Endothelial cell of umbilical vein (primary cell): ENCODE measurements at regions not wholly inside any gene's neighbourhood (a gene's known extent, or its start where the extent isn't known, plus 50 kb on each side); places are given as distances from the start of the nearest gene placed in this dataset.

Source experiments
- BruUV-seq: library from RNA; stranded (reverse); fragments of 400-500 nt; replicated peaks from 2 replicates; lab custom pipeline; 2021; lab: Mats Ljungman, UMichigan
- CTCF ChIA-PET: fragments of 300-600, 350-600 bp; sonication (Branson Sonifier 250); formaldehyde crosslinking; loops from one replicate; lab custom pipeline; 2021; ENCODE audit warnings: antibody characterized with exemption, inconsistent platforms; lab: Charles Lee
- POLR2A ChIA-PET: fragments of 300-600, 350-600 bp; sonication (Branson Sonifier 250); formaldehyde crosslinking; loops from one replicate; lab custom pipeline; 2021; ENCODE audit warnings: antibody characterized with exemption, inconsistent platforms; lab: Charles Lee
- DNase-seq: peaks from one replicate; pipeline ENCODE4 v3.0.0-alpha.2; 2011; ENCODE audit warnings: low read depth, low spot score
- FAIRE-seq: peaks from 2 replicates; lab custom pipeline; 2011; peaks lifted over from hg19 to GRCh38; lab: Jason Lieb, UNC
- H2AFZ ChIP-seq: 2 replicates; pipeline ENCODE4 v1.6.0; 2012; ENCODE audit warnings: low read depth, low read length, control low read depth, inconsistent platforms
- H3K27ac ChIP-seq: 2 replicates; pipeline ENCODE4 v1.5.1; 2011; ENCODE audit warnings: low read depth, mild to moderate bottlenecking, control low read depth, low read length, moderate library complexity; ENCODE audit not compliant: insufficient read depth
- H3K27me3 ChIP-seq, 2 experiments: 2 replicates each; pipeline versions ENCODE4 v1.6.0 to v1.6.1; 2011; ENCODE audit warnings: low read length in 2 of 2, mixed read lengths in 1 of 2; ENCODE audit not compliant: control insufficient read depth in 2 of 2, insufficient read depth in 2 of 2
- H3K36me3 ChIP-seq, 2 experiments: 2 replicates in 1 of 2; 3 replicates in 1 of 2; pipeline ENCODE4 v1.5.1; 2011; ENCODE audit warnings: low read length in 2 of 2, mild to moderate bottlenecking in 1 of 2, moderate library complexity in 1 of 2; ENCODE audit not compliant: control insufficient read depth in 2 of 2, insufficient read depth in 2 of 2; ENCODE audit errors: extremely low read depth in 1 of 2
- H3K4me1 ChIP-seq: 3 replicates; pipeline ENCODE4 v1.5.1; 2011; ENCODE audit warnings: mild to moderate bottlenecking, low read length; ENCODE audit not compliant: control insufficient read depth, insufficient read depth; ENCODE audit errors: extremely low read depth
- H3K4me2 ChIP-seq: 2 replicates; pipeline ENCODE4 v1.6.1; 2011; ENCODE audit warnings: low read length, control low read depth, mixed read lengths; ENCODE audit not compliant: insufficient read depth
- H3K4me3 ChIP-seq, 3 experiments: fragments of 200-600 bp in 1 of 3; sonication (generic), shearing (Covaris generic) in 1 of 3; replicated peaks in 1 of 3; 2 replicates each; pipeline ENCODE4 v1.5.1; 2011 to 2016; ENCODE audit warnings: control low read depth in 3 of 3, low read length in 3 of 3, mild to moderate bottlenecking in 2 of 3, inconsistent platforms in 1 of 3, low read depth in 1 of 3, moderate library complexity in 1 of 3; ENCODE audit not compliant: insufficient read depth in 1 of 3
- H3K79me2 ChIP-seq: 2 replicates; pipeline ENCODE4 v1.6.0; 2012; ENCODE audit warnings: low read length, inconsistent platforms; ENCODE audit not compliant: control insufficient read depth, insufficient read depth
- H3K9ac ChIP-seq: replicated peaks from 2 replicates; pipeline ENCODE3; 2011; ENCODE audit warnings: low read length, control low read depth; ENCODE audit not compliant: insufficient read depth; ENCODE audit errors: extremely low read depth
- H3K9me1 ChIP-seq: replicated peaks from 3 replicates; pipeline ENCODE4 v1.6.0; 2011; ENCODE audit warnings: mild to moderate bottlenecking, low read length; ENCODE audit not compliant: control insufficient read depth, insufficient read depth; ENCODE audit errors: extremely low read depth
- H3K9me3 ChIP-seq: replicated peaks from 2 replicates; pipeline ENCODE4 v1.5.1; 2012; ENCODE audit warnings: low read length, inconsistent platforms; ENCODE audit not compliant: control insufficient read depth, insufficient read depth
- H4K20me1 ChIP-seq: replicated peaks from 2 replicates; pipeline ENCODE3; 2011; ENCODE audit warnings: mild to moderate bottlenecking, low read length; ENCODE audit not compliant: control insufficient read depth, insufficient read depth; ENCODE audit errors: extremely low read depth
- CTCF ChIP-seq, 2 donors: IDR thresholded peaks; 1 replicate in 1 of 2; 2 replicates in 1 of 2; pipeline ENCODE4 v1.5.1; 2011; ENCODE audit warnings: low read length in 2 of 2, mild to moderate bottlenecking in 2 of 2, moderate library complexity in 2 of 2, control low read depth in 1 of 2, inconsistent platforms in 1 of 2, low read depth in 1 of 2; ENCODE audit not compliant: insufficient read depth in 1 of 2; ENCODE audit errors: extremely low read depth in 1 of 2
- EZH2 ChIP-seq: IDR thresholded peaks from 2 replicates; pipeline ENCODE4 v1.6.1; 2012; ENCODE audit warnings: borderline replicate concordance, low read depth, mild to moderate bottlenecking, moderate library complexity, low read length, inconsistent platforms; ENCODE audit not compliant: severe bottlenecking
- FOS ChIP-seq: IDR thresholded peaks from 2 replicates; pipeline ENCODE4 v1.6.1; 2011; ENCODE audit warnings: mild to moderate bottlenecking, low read length, moderate library complexity, borderline replicate concordance; ENCODE audit not compliant: insufficient read depth
- JUN ChIP-seq: IDR thresholded peaks from 2 replicates; pipeline ENCODE4 v1.6.1; 2011; ENCODE audit warnings: borderline replicate concordance, low read depth; ENCODE audit not compliant: insufficient read length, insufficient read depth
- MYC ChIP-seq: IDR thresholded peaks from one replicate; pipeline ENCODE4 v1.6.1; 2011; ENCODE audit warnings: mild to moderate bottlenecking, low read depth, low read length
- POLR2AphosphoS5 ChIP-seq: IDR thresholded peaks from 2 replicates; pipeline ENCODE4 v1.6.1; 2012; ENCODE audit warnings: low read depth, mild to moderate bottlenecking, control low read depth, low read length, moderate library complexity; ENCODE audit not compliant: insufficient read depth
- dilution Hi-C: fragments of 300-500 bp; cut with MboI; formaldehyde crosslinking; loops from one replicate; pipeline ENCODE4 v1.15.0; 2019; ENCODE audit warnings: low sequenced_read_pairs; ENCODE audit not compliant: extremely low pct_ligation_motif_present
- intact Hi-C: fragments of 100-400 bp; cut with micrococcal nuclease; formaldehyde crosslinking; loops from one replicate; pipeline ENCODE4 v1.10.0; 2022
- TF ChIP-seq, protein P1 (sequence below): IDR thresholded peaks from 2 replicates; pipeline ENCODE4 v1.6.1; 2011; ENCODE audit not compliant: insufficient read depth, insufficient read length

GRCh38 chr19:32189956-32190706 lies 155.3 kb upstream of the ZNF507 start:
- Histone ChIP-seq H3K27me3 (no peaks in the 10 kb centered on the region), H3K4me3 (no peak overlapping the region), H3K36me3 (no peaks in the 10 kb centered on the region), H3K4me1 (no peaks in the 10 kb centered on the region), H3K4me2 (no peak overlapping the region), H3K79me2 (no peaks in the 10 kb centered on the region), H3K9me3 (no peaks in the 10 kb centered on the region), H3K27ac (no peak overlapping the region), H3K9me1 (no peaks in the 10 kb centered on the region), H3K9ac (no peak overlapping the region), H4K20me1 (no peaks in the 10 kb centered on the region), H2AFZ (no peak overlapping the region)
- CTCF ChIA-PET = interaction anchor here (0.5 kb wide), 1 partner anchor 14 kb away, joined by 3 read pairs; no protein-coding TSS in a partner anchor
- TF ChIP-seq CTCF (IDR thresholded peaks at IDR 0.05; ENCODE audit: extremely low read depth in 1 of 2, insufficient read depth in 1 of 2, low read depth in 1 of 2, low read length in 2 of 2) (no peak), POLR2AphosphoS5 (no peak), JUN (no peak), EZH2 (no peak), MYC (no peak), FOS (no peak)
- TF ChIP-seq, protein P1, sequence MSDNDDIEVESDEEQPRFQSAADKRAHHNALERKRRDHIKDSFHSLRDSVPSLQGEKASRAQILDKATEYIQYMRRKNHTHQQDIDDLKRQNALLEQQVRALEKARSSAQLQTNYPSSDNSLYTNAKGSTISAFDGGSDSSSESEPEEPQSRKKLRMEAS = no peak
- dilution Hi-C loops = no loop called here
- intact Hi-C loops = no loop called here
- DNase-seq (no peak), FAIRE-seq (no peak)
- no TSS peak for BruUV-seq
- POLR2A ChIA-PET = no interaction called here
